Glomerular visceral epithelial cell (primary cell): ENCODE measurements at regions not wholly inside any gene's neighbourhood (a gene's known extent, or its start where the extent isn't known, plus 50 kb on each side); places are given as distances from the start of the nearest gene placed in this dataset.
"Not testable (repeated sequence)": the region's sequence is repeated elsewhere in the genome, so short reads cannot be mapped to it uniquely, and the experiment has no call there.

Source experiments
- DNase-seq: peaks from one replicate; pipeline ENCODE4 v3.0.0-alpha.2; 2016; ENCODE audit errors: extremely low spot score

- DNase-seq = no peak
These were observed 147.9 kb downstream of the MYCN start for GRCh38 chr2:16088035-16088801.

- not testable (repeated sequence) for DNase-seq
These were observed 145.8 kb downstream of the MYCN start for GRCh38 chr2:16086136-16086535.

- no peak for DNase-seq
These were observed 144.7 kb downstream of the MYCN start for GRCh38 chr2:16085073-16085472.

GRCh38 chr2:16084274-16084673, 143.9 kb downstream of the MYCN start:
- no peak for DNase-seq

GRCh38 chr2:16082276-16082675, 141.9 kb downstream of the MYCN start:
- no peak for DNase-seq

- DNase-seq = no peak
These were observed 141.2 kb downstream of the MYCN start for GRCh38 chr2:16081316-16082200.

GRCh38 chr2:16080516-16080915, 140.2 kb downstream of the MYCN start:
- no peak for DNase-seq

GRCh38 chr2:16080071-16080470, 139.7 kb downstream of the MYCN start:
- DNase-seq = no peak

- DNase-seq = no peak
These were observed 139.3 kb downstream of the MYCN start for GRCh38 chr2:16079637-16080036.

GRCh38 chr2:16077601-16078000, 137.3 kb downstream of the MYCN start:
- no peak for DNase-seq

- no peak for DNase-seq
These were observed 136.6 kb downstream of the MYCN start for GRCh38 chr2:16076911-16077310.

GRCh38 chr2:16075045-16076012, 135.0 kb downstream of the MYCN start:
- no peak for DNase-seq

GRCh38 chr2:16073921-16074425, 133.6 kb downstream of the MYCN start:
- DNase-seq = no peak

GRCh38 chr2:16073471-16073870, 133.1 kb downstream of the MYCN start:
- DNase-seq = no peak

- DNase-seq = no peak
These were observed 132.4 kb downstream of the MYCN start for GRCh38 chr2:16072638-16073290.

- DNase-seq = no peak
These were observed 131.7 kb downstream of the MYCN start for GRCh38 chr2:16071865-16072637.

GRCh38 chr2:16071039-16071864, 130.9 kb downstream of the MYCN start:
- no peak for DNase-seq

GRCh38 chr2:16070648-16070971, 130.3 kb downstream of the MYCN start:
- DNase-seq = no peak

- no peak for DNase-seq
These were observed 129.7 kb downstream of the MYCN start for GRCh38 chr2:16069933-16070647.
